HCEC 1CT (cell line): ENCODE measurements at regions not wholly inside any gene's neighbourhood (a gene's known extent, or its start where the extent isn't known, plus 50 kb on each side); places are given as distances from the start of the nearest gene placed in this dataset.
"Not testable (repeated sequence)": the region's sequence is repeated elsewhere in the genome, so short reads cannot be mapped to it uniquely, and the experiment has no call there.

Source experiments
- DNase-seq: peaks from one replicate; pipeline ENCODE4 v3.0.0-alpha.2; 2017

GRCh38 chr17:21470422-21470821 lies 94.3 kb downstream of the KCNJ12 start:
- not testable (repeated sequence) for DNase-seq

GRCh38 chr17:21470861-21471260 lies 94.7 kb downstream of the KCNJ12 start:
- DNase-seq, result no peak

- no peak for DNase-seq
Measured at GRCh38 chr17:21474815-21475214, 98.7 kb downstream of the KCNJ12 start.

GRCh38 chr17:21475571-21475970 lies 99.4 kb downstream of the KCNJ12 start:
- no peak for DNase-seq

- DNase-seq, result no peak
Measured at GRCh38 chr17:21476867-21477266, 100.7 kb downstream of the KCNJ12 start.

- no peak for DNase-seq
Measured at GRCh38 chr17:21482189-21482865, 106.2 kb downstream of the KCNJ12 start.

GRCh38 chr17:21488043-21488442 lies 111.9 kb downstream of the KCNJ12 start:
- not testable (repeated sequence) for DNase-seq

- no peak for DNase-seq
Measured at GRCh38 chr17:21493993-21494392, 117.8 kb downstream of the KCNJ12 start.

- no peak for DNase-seq
Measured at GRCh38 chr17:21495281-21495680, 119.1 kb downstream of the KCNJ12 start.

- DNase-seq, result no peak
Measured at GRCh38 chr17:21500064-21500463, 123.9 kb downstream of the KCNJ12 start.

GRCh38 chr17:21501927-21502700 lies 126.0 kb downstream of the KCNJ12 start:
- DNase-seq, result not testable (repeated sequence)

- DNase-seq, result no peak
Measured at GRCh38 chr17:21505819-21506815, 130.0 kb downstream of the KCNJ12 start.

- not testable (repeated sequence) for DNase-seq
Measured at GRCh38 chr17:21507806-21508205, 131.6 kb downstream of the KCNJ12 start.

- DNase-seq, result no peak
Measured at GRCh38 chr17:21508211-21508610, 132.1 kb downstream of the KCNJ12 start.

GRCh38 chr17:21509356-21509755 lies 133.2 kb downstream of the KCNJ12 start:
- not testable (repeated sequence) for DNase-seq

- no peak for DNase-seq
Measured at GRCh38 chr17:21510686-21511362, 134.7 kb downstream of the KCNJ12 start.

- DNase-seq, result peak; percentile 76
Measured at GRCh38 chr17:21511363-21512195, 135.4 kb downstream of the KCNJ12 start.

- no peak for DNase-seq
Measured at GRCh38 chr17:21512307-21513011, 136.3 kb downstream of the KCNJ12 start.

GRCh38 chr17:21513012-21513570 lies 136.9 kb downstream of the KCNJ12 start:
- peak; percentile 45 for DNase-seq

- DNase-seq, result not testable (repeated sequence)
Measured at GRCh38 chr17:21514567-21514966, 138.4 kb downstream of the KCNJ12 start.
